Stimulated activated CD8-positive, alpha-beta memory T cell treated with anti-CD3 and anti-CD28 coated beads, Interleukin-4, amount 100 ng/mL, for 1 hour (primary cell): ENCODE measurements at regions not wholly inside any gene's neighbourhood (a gene's known extent, or its start where the extent isn't known, plus 50 kb on each side); places are given as distances from the start of the nearest gene placed in this dataset.

ENCODE experiments used
- DNase-seq, 2 donors: peaks; one replicate each; pipeline ENCODE4 v3.0.0-alpha.2; 2020; ENCODE audit warnings: low read depth in 2 of 2, low spot score in 1 of 2

GRCh38 chr16:79687249-79688130 is 87.0 kb upstream of the MAF start:
- no peak for DNase-seq

GRCh38 chr16:79685871-79686270 is 85.3 kb upstream of the MAF start:
- no peak for DNase-seq

GRCh38 chr16:79679334-79679733 is 78.8 kb upstream of the MAF start:
- DNase-seq: no peak

- no peak for DNase-seq
Measured at GRCh38 chr16:79677799-79678530, 77.4 kb upstream of the MAF start.

GRCh38 chr16:79673635-79674034 is 73.1 kb upstream of the MAF start:
- DNase-seq: no peak

- no peak for DNase-seq
Measured at GRCh38 chr16:79672524-79672923, 72.0 kb upstream of the MAF start.

GRCh38 chr16:79668502-79668901 is 68.0 kb upstream of the MAF start:
- no peak for DNase-seq

GRCh38 chr16:79665970-79666369 is 65.4 kb upstream of the MAF start:
- no peak for DNase-seq

GRCh38 chr16:79664407-79664806 is 63.9 kb upstream of the MAF start:
- DNase-seq: no peak

GRCh38 chr16:79662669-79663313 is 62.3 kb upstream of the MAF start:
- no peak for DNase-seq

- no peak for DNase-seq
Measured at GRCh38 chr16:79662122-79662521, 61.6 kb upstream of the MAF start.

- no peak for DNase-seq
Measured at GRCh38 chr16:79661578-79661977, 61.0 kb upstream of the MAF start.

- no peak for DNase-seq
Measured at GRCh38 chr16:79659344-79659743, 58.8 kb upstream of the MAF start.

GRCh38 chr16:79658301-79659033 is 57.9 kb upstream of the MAF start:
- no peak for DNase-seq

GRCh38 chr16:79656553-79657115 is 56.1 kb upstream of the MAF start:
- no peak for DNase-seq

GRCh38 chr16:79653373-79653891 is 52.9 kb upstream of the MAF start:
- DNase-seq: no peak

GRCh38 chr16:79651363-79651762 is 50.8 kb upstream of the MAF start:
- DNase-seq: no peak
